Heart right ventricle (tissue), 16 donors: ENCODE measurements at regions not wholly inside any gene's neighbourhood (a gene's known extent, or its start where the extent isn't known, plus 50 kb on each side); places are given as distances from the start of the nearest gene placed in this dataset.

Experiments
- ATAC-seq, 8 donors: fragments of 200-7000 bp; cut with Tn5 transposase; one replicate each; pipeline ENCODE4 v1.9.1; 2020; ENCODE audit warnings: mild to moderate bottlenecking in 8 of 8, moderate library complexity in 8 of 8, moderate number of reproducible peaks in 1 of 8
- DNase-seq, 2 donors: peaks; one replicate each; pipeline ENCODE4 v3.0.0-alpha.2; 2020
- H3K27ac ChIP-seq, 10 donors: fragments of 200-600 bp; sonication (generic) in 2 of 10; one replicate each; pipeline versions ENCODE4 v1.5.0 to v1.8.0; 2020 to 2022; ENCODE audit warnings: mild to moderate bottlenecking in 3 of 10
- H3K27me3 ChIP-seq, 7 donors: fragments of 200-600 bp; one replicate each; pipeline ENCODE4 v1.8.0; 2021 to 2022; ENCODE audit warnings: mild to moderate bottlenecking in 2 of 7
- H3K36me3 ChIP-seq, 9 donors: fragments of 200-600 bp; sonication (generic) in 1 of 9; one replicate each; pipeline versions ENCODE4 v1.5.0 to v1.8.0; 2020 to 2022; ENCODE audit warnings: mild to moderate bottlenecking in 2 of 9
- H3K4me1 ChIP-seq, 9 donors: fragments of 200-600 bp; sonication (generic) in 1 of 9; one replicate each; pipeline versions ENCODE4 v1.5.0 to v1.8.0; 2020 to 2022; ENCODE audit warnings: mild to moderate bottlenecking in 4 of 9
- H3K4me3 ChIP-seq, 10 donors: fragments of 200-600 bp; sonication (generic) in 2 of 10; one replicate each; pipeline versions ENCODE4 v1.5.0 to v1.8.0; 2020 to 2022; ENCODE audit warnings: mild to moderate bottlenecking in 7 of 10, moderate library complexity in 2 of 10
- H3K9me3 ChIP-seq, 11 donors: fragments of 200-600 bp in 10 of 11; sonication (generic) in 2 of 11; one replicate each; pipeline versions ENCODE4 v1.5.0 to v1.8.0; 2013 to 2022; ENCODE audit warnings: mild to moderate bottlenecking in 2 of 11, control low read depth in 1 of 11, moderate library complexity in 1 of 11
- CTCF ChIP-seq, 9 donors: fragments of 200-600 bp; sonication (generic) in 2 of 9; IDR thresholded peaks; one replicate each; pipeline versions ENCODE4 v1.5.0 to v1.8.0; 2021 to 2022; ENCODE audit warnings: antibody characterized with exemption in 9 of 9, mild to moderate bottlenecking in 5 of 9, moderate library complexity in 1 of 9
- WGBS, 2 donors: extraction: QIAGEN DNeasy Blood & Tissue Kit; methylation state at CpG; one replicate each; pipeline ENCODE4 v1.1.7; 2013; ENCODE audit warnings: inconsistent platforms in 1 of 2; 5-methylcytosine and 5-hydroxymethylcytosine counted together
- intact Hi-C, 10 donors: fragments of 100-400 bp; cut with DNase I; formaldehyde crosslinking; loops; one replicate each; pipeline versions ENCODE4 v1.11.1 to v1.14.2; 2022
- donor health status: Arrhythmogenic right ventricular cardiomyopathy.
- donor health status: ischemic (EF 13 %, LVEDD 7.1; RV severe dilation, severe dysfunction).
- donor health status: healthy with polysubstance abuse.
- donor health status: DM: no; HTN: yes; CAD: no.
- donor health status: DM: no; HTN: no; CAD: no.
- donor health status: ischemic (EF 25% LVEDD 6.9; RV normal size, moderate dysfunction).
- donor health status: ischemic (EF 25% LVEDD 5.7; RV mildly dilated, moderate dysfunction).
- donor health status: healthy.
- donor health status: DM: yes; HTN: yes; CAD: no.
- donor health status: Ischemic cardiomyopathy.
- donor health status: ischemic (EF 35%, LVEDD 5.7; RV mildly dilated, moderate dysfunction).
- donor health status: nonischemic (EF 11% LVEDD 7.7; RV severe dilation, severe dysfunction).
- donor health status: DM: yes; HTN: yes; CAD: no.
- donor health status: PGD.
- donor health status: ischemic (EF 29% LVEDD 5.4; RV normal size, mild dysfunction).
- donor health status: nonischemic (EF 23%, LVEDD 6.1; RV moderate dilation, normal function).

DNA sequence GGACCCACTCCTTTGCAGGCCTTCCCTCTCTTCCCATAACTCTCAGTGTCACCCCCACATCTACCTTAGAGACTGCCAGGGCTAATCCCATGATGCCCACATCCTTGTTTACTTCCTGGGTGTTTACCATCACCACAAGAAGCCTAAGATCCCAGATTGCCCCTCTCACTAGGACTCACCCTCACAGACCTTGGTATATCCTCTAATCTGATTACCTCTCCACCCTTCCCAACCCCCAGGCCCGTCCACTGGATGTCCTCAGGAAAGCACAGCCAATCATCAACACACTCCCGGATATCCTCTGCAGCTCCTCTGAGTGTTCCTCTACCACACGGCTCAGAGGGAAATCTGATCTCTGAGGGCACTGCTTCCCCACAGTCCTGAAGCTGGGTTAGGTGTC, 91.0 kb downstream of the FOXD1 start:
- no peaks in the 10 kb centered on the region for H3K4me1 ChIP-seq
- 22 to 35% methylated on average over 3 of the region's 3 CpGs for WGBS, 2 donors
- DNase-seq, result no peak
- no peak overlapping the region for H3K27ac ChIP-seq
- no peak for TF ChIP-seq CTCF (IDR thresholded peaks at IDR 0.05)
- H3K27me3 ChIP-seq, result peaks cover 0 to 67% (median 48%) of the 10 kb centered on the region in 7 donors
- H3K4me3 ChIP-seq, result no peak overlapping the region
- intact Hi-C loops, result no loop called here
- H3K36me3 ChIP-seq, result no peaks in the 10 kb centered on the region
- no peaks in the 10 kb centered on the region for H3K9me3 ChIP-seq
- ATAC-seq, result no peak

GRCh38 chr5:73355108-73355507, 93.5 kb downstream of the FOXD1 start:
- Histone ChIP-seq H3K4me1 (no peaks in the 10 kb centered on the region), H3K36me3 (no peaks in the 10 kb centered on the region), H3K4me3 (no peak overlapping the region), H3K27ac (no peak overlapping the region), H3K27me3 (peaks cover 0 to 67% (median 54%) of the 10 kb centered on the region in 7 donors), H3K9me3 (peaks cover 0 to 20% (median 14%) of the 10 kb centered on the region in 11 donors)
- intact Hi-C loops, result no loop called here
- DNase-seq (no peak), ATAC-seq (no peak)
- TF ChIP-seq CTCF (IDR thresholded peaks at IDR 0.05), result no peak
- 33 to 47% methylated on average over 1 of the region's 1 CpG for WGBS, 2 donors

- H3K4me1 ChIP-seq, result no peaks in the 10 kb centered on the region
- H3K27ac ChIP-seq, result no peak overlapping the region
- intact Hi-C loops, result no loop called here
- H3K4me3 ChIP-seq, result no peak overlapping the region
- H3K27me3 ChIP-seq, result peaks cover 0 to 69% (median 58%) of the 10 kb centered on the region in 7 donors
- no peak for TF ChIP-seq CTCF (IDR thresholded peaks at IDR 0.05)
- 88 to 89% methylated on average over 2 of the region's 2 CpGs for WGBS, 2 donors
- DNase-seq (no peak), ATAC-seq (no peak)
- no peaks in the 10 kb centered on the region for H3K36me3 ChIP-seq
- peaks cover 0 to 26% (median 14%) of the 10 kb centered on the region in 11 donors for H3K9me3 ChIP-seq
Measured at GRCh38 chr5:73354406-73354805, 94.2 kb downstream of the FOXD1 start.

- TF ChIP-seq CTCF (IDR thresholded peaks at IDR 0.05), result no peak
- ATAC-seq (no peak), DNase-seq (no peak)
- H3K27me3 ChIP-seq, result peaks cover 0 to 72% (median 48%) of the 10 kb centered on the region in 7 donors
- H3K27ac ChIP-seq, result no peak overlapping the region
- no peaks in the 10 kb centered on the region for H3K4me1 ChIP-seq
- H3K9me3 ChIP-seq, result peaks cover 0 to 42% (median 14%) of the 10 kb centered on the region in 11 donors
- no peaks in the 10 kb centered on the region for H3K36me3 ChIP-seq
- no peak overlapping the region for H3K4me3 ChIP-seq
- intact Hi-C loops, result no loop called here
Measured at GRCh38 chr5:73352649-73353230, 95.8 kb downstream of the FOXD1 start.
